ENCODE measurements at regions not wholly inside any gene's neighbourhood (a gene's known extent, or its start where the extent isn't known, plus 50 kb on each side); places are given as distances from the start of the nearest gene placed in this dataset.

GRCh38 chr2:103292573-103292972, 530.7 kb downstream of the TMEM182 start:
- H3K18ac ChIP-seq (ENCODE audit: extremely low read depth, low read length) = no peak overlapping the region
- H3K4me3 ChIP-seq (ENCODE audit: extremely low read depth in 1 of 4, insufficient read depth in 2 of 4, low read depth in 3 of 4, low read length in 4 of 4) = peak overlapping the region in 1 of 4 experiments; percentile 31; a peak in 1 of 8 replicates
- H2BK5ac ChIP-seq (ENCODE audit: low read depth, low read length) = peak overlapping the region; percentile 53; the same call in 1 of the 2 replicates
- H4K5ac ChIP-seq (ENCODE audit: insufficient read length, low read depth, low read length) = no peak overlapping the region
- H3K14ac ChIP-seq (ENCODE audit: insufficient read length) = no peak overlapping the region
- no peaks in the 10 kb centered on the region for H3K79me1 ChIP-seq (ENCODE audit: low read depth, low read length)
- H2BK12ac ChIP-seq (ENCODE audit: low read depth, low read length) = no peak overlapping the region
- H2AK5ac ChIP-seq (ENCODE audit: low read depth, low read length) = no peak overlapping the region
- H3K23ac ChIP-seq (ENCODE audit: insufficient read length) = no peak overlapping the region
- no peaks in the 10 kb centered on the region; the same call in none of the 2 replicates for H3K23me2 ChIP-seq (ENCODE audit: low read depth, low read length)
- H4K8ac ChIP-seq (ENCODE audit: extremely low read depth, insufficient read depth, low read length) = no peak overlapping the region
- no peak for DNase-seq (ENCODE audit: low read depth in 1 of 2, low spot score in 2 of 2)
- ChIA-PET POLR2A (ENCODE audit: partially characterized antibody) (no interaction called here), CTCF (ENCODE audit: partially characterized antibody) (interaction anchor here (0.5 to 0.8 kb wide), 3 partner anchors 23 to 1309 kb away, joined by 3 read pairs; no protein-coding TSS in a partner anchor)
- FAIRE-seq = peak; percentile 55
- H3K4me1 ChIP-seq (replicated peaks in 1 of 4; ENCODE audit: control insufficient read depth in 3 of 4, insufficient read depth in 4 of 4, low read length in 3 of 4) = peaks cover 3 to 15% (median 11%) of the 10 kb centered on the region in 4 experiments; a peak in 6 of 7 replicates
- no peaks in the 10 kb centered on the region for H3K79me2 ChIP-seq (ENCODE audit: control insufficient read depth in 1 of 2, insufficient read depth in 2 of 2, low read length in 2 of 2)
- peak overlapping the region in 1 of 2 experiments; percentile 66; a peak in 2 of 4 replicates for H3K4me2 ChIP-seq (ENCODE audit: insufficient read depth in 1 of 2, low read depth in 2 of 2, low read length in 2 of 2)
- H3K9ac ChIP-seq (replicated peaks in 1 of 4; ENCODE audit: extremely low read depth in 1 of 4, low read depth in 3 of 4, low read length in 3 of 4) = no peak overlapping the region
- peak overlapping the region; percentile 89; the same call in 1 of the 2 replicates for H2AFZ ChIP-seq (ENCODE audit: low read length)
- no peaks in the 10 kb centered on the region for H4K20me1 ChIP-seq (replicated peaks in 1 of 2; ENCODE audit: control insufficient read depth in 1 of 2, insufficient read depth in 2 of 2, low read length in 2 of 2)
- 75% methylated on average over 6 of the region's 6 CpGs; no CpG with 5 or more reads in 1 of the 2 experiments for whole genome bisulfite sequencing, 2 experiments (ENCODE audit: extremely low coverage in 1 of 2, insufficient coverage in 1 of 2, insufficient read length in 1 of 2, insufficient replicate concordance in 2 of 2, low coverage in 1 of 2, low lambda C conversion rate in 2 of 2, missing lambda C conversion rate in 1 of 2)
- 0 out of 2 replicates have a peak overlapping the region, but pooled peaks have one; percentile 73 for H2BK20ac ChIP-seq (ENCODE audit: low read length)
- no peak overlapping the region for H2BK15ac ChIP-seq (ENCODE audit: low read length)
- TF ChIP-seq, protein P1, sequence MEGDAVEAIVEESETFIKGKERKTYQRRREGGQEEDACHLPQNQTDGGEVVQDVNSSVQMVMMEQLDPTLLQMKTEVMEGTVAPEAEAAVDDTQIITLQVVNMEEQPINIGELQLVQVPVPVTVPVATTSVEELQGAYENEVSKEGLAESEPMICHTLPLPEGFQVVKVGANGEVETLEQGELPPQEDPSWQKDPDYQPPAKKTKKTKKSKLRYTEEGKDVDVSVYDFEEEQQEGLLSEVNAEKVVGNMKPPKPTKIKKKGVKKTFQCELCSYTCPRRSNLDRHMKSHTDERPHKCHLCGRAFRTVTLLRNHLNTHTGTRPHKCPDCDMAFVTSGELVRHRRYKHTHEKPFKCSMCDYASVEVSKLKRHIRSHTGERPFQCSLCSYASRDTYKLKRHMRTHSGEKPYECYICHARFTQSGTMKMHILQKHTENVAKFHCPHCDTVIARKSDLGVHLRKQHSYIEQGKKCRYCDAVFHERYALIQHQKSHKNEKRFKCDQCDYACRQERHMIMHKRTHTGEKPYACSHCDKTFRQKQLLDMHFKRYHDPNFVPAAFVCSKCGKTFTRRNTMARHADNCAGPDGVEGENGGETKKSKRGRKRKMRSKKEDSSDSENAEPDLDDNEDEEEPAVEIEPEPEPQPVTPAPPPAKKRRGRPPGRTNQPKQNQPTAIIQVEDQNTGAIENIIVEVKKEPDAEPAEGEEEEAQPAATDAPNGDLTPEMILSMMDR (IDR thresholded peaks at IDR 0.05; ENCODE audit: control extremely low read depth in 1 of 3, insufficient read depth in 1 of 3, low read depth in 1 of 3, low read length in 3 of 3) = peak in 1 of 3 experiments; percentile 9; a peak in 1 of 4 replicates
- TF ChIP-seq ZNF274 (IDR thresholded peaks at IDR 0.05; ENCODE audit: borderline replicate concordance, extremely low read depth, low read length) (no peak), RFX5 (IDR thresholded peaks at IDR 0.05; ENCODE audit: borderline replicate concordance, low read depth, low read length) (no peak), NRF1 (IDR thresholded peaks at IDR 0.05; ENCODE audit: low read depth, low read length) (no peak), RAD21 (IDR thresholded peaks at IDR 0.05 in 1 of 2, conservative IDR thresholded peaks at IDR 0.05 in 1 of 2; ENCODE audit: low read depth in 2 of 2, low read length in 2 of 2) (peak; percentile 56 to 57), ATF3 (IDR thresholded peaks at IDR 0.05; ENCODE audit: insufficient read depth, low read depth, low read length) (no peak), CBX5 (IDR thresholded peaks at IDR 0.05; ENCODE audit: low read depth, low read length) (no peak), PHF8 (conservative IDR thresholded peaks at IDR 0.05; ENCODE audit: low read depth, low read length) (no peak)
- H4K91ac ChIP-seq (replicated peaks; ENCODE audit: insufficient read length, low read length) = no peak overlapping the region
- H3K56ac ChIP-seq (replicated peaks; ENCODE audit: insufficient read length, low read depth, low read length) = no peak overlapping the region
- no peaks in the 10 kb centered on the region; a peak in 1 of 7 replicates for H3K27me3 ChIP-seq (replicated peaks in 1 of 4; ENCODE audit: control insufficient read depth in 3 of 4, extremely low read depth in 1 of 4, insufficient read depth in 3 of 4, low read length in 3 of 4)
- H3K27ac ChIP-seq (ENCODE audit: low read depth, low read length) = no peak overlapping the region
- H3K9me3 ChIP-seq (ENCODE audit: insufficient read depth in 2 of 2, low read depth in 1 of 2, low read length in 1 of 2) = no peaks in the 10 kb centered on the region
- H2BK120ac ChIP-seq (replicated peaks; ENCODE audit: low read depth, low read length) = no peak overlapping the region
- H3K4ac ChIP-seq (replicated peaks; ENCODE audit: insufficient read length, low read depth, low read length) = no peak overlapping the region
- H3K36me3 ChIP-seq (ENCODE audit: control insufficient read depth in 2 of 4, insufficient read depth in 4 of 4, low read length in 3 of 4) = no peaks in the 10 kb centered on the region
